Anterior cingulate cortex (tissue), 58 donors: ENCODE measurements at regions not wholly inside any gene's neighbourhood (a gene's known extent, or its start where the extent isn't known, plus 50 kb on each side); places are given as distances from the start of the nearest gene placed in this dataset.
A peak's percentile ranks its signal among the peaks of the same experiment; 100 is the strongest.
"Not testable (repeated sequence)": the region's sequence is repeated elsewhere in the genome, so short reads cannot be mapped to it uniquely, and the experiment has no call there.

ENCODE experiments used
- DNase-seq, 58 donors: peaks; one replicate each; lab custom pipeline; 2025; lab: John Stamatoyannopoulos, UW

- no peak for DNase-seq
Observed at GRCh38 chr10:52472406-52473146, 158.5 kb downstream of the DKK1 start.

- DNase-seq: no peak
Observed at GRCh38 chr10:52474265-52474664, 160.2 kb downstream of the DKK1 start.

GRCh38 chr10:52477305-52477704 lies 163.2 kb downstream of the DKK1 start:
- DNase-seq: no peak

- DNase-seq: no peak
Observed at GRCh38 chr10:52479567-52479966, 165.5 kb downstream of the DKK1 start.

- no peak for DNase-seq
Observed at GRCh38 chr10:52481986-52482555, 168.0 kb downstream of the DKK1 start.

- no peak for DNase-seq
Observed at GRCh38 chr10:52483587-52483986, 169.5 kb downstream of the DKK1 start.

GRCh38 chr10:52484206-52485065 lies 170.4 kb downstream of the DKK1 start:
- no peak for DNase-seq

- no peak for DNase-seq
Observed at GRCh38 chr10:52485462-52485861, 171.4 kb downstream of the DKK1 start.

- DNase-seq: no peak
Observed at GRCh38 chr10:52486840-52487611, 172.9 kb downstream of the DKK1 start.

GRCh38 chr10:52488606-52489485 lies 174.8 kb downstream of the DKK1 start:
- DNase-seq: peak in 1 of 58 donors; percentile 1

GRCh38 chr10:52491246-52491995 lies 177.3 kb downstream of the DKK1 start:
- no peak for DNase-seq

GRCh38 chr10:52499281-52499680 lies 185.2 kb downstream of the DKK1 start:
- DNase-seq: no peak

GRCh38 chr10:52500476-52500875 lies 186.4 kb downstream of the DKK1 start:
- DNase-seq: no peak

- DNase-seq: no peak
Observed at GRCh38 chr10:52502237-52502636, 188.2 kb downstream of the DKK1 start.

GRCh38 chr10:52505341-52505740 lies 191.3 kb downstream of the DKK1 start:
- not testable (repeated sequence) for DNase-seq

GRCh38 chr10:52514481-52514880 lies 200.4 kb downstream of the DKK1 start:
- no peak for DNase-seq

- peak in 1 of 58 donors; percentile 0 for DNase-seq
Observed at GRCh38 chr10:52517012-52517411, 202.9 kb downstream of the DKK1 start.

- DNase-seq: no peak
Observed at GRCh38 chr10:52523696-52524095, 209.6 kb downstream of the DKK1 start.

GRCh38 chr10:52525761-52526160 lies 211.7 kb downstream of the DKK1 start:
- DNase-seq: no peak
